HG02759 (cell line): ENCODE measurements at regions not wholly inside any gene's neighbourhood (a gene's known extent, or its start where the extent isn't known, plus 50 kb on each side); places are given as distances from the start of the nearest gene placed in this dataset.
"Not testable (repeated sequence)": the region's sequence is repeated elsewhere in the genome, so short reads cannot be mapped to it uniquely, and the experiment has no call there.

ENCODE experiments used
- ATAC-seq: cut with Tn5 transposase; IDR thresholded peaks from one replicate; pipeline ENCODE4 v1.9.1; 2021; ENCODE audit warnings: mild to moderate bottlenecking, moderate library complexity; ENCODE audit not compliant: unreplicated experiment

DNA sequence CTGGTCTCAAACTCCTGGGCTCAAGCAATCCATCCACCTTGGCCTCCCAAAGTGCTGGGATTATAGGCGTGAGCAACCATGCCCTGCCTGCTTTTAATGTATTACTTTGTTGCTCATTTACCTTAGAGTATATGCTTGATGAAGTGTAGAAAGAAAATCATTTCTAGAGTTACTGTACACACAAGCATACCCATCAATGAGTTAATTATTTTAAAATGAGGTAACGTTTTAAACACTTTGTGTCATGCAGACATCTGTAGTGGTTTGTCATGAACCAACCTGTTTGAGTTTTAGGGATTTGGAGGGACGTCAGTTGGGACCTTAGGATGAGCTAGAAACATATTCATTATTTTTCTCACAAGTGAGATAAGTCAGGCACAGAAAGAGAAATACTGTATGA is 332.4 kb upstream of the IGF1R start:
- ATAC-seq: no peak

GRCh38 chr15:98321896-98322295 is 326.4 kb upstream of the IGF1R start:
- ATAC-seq: no peak

DNA sequence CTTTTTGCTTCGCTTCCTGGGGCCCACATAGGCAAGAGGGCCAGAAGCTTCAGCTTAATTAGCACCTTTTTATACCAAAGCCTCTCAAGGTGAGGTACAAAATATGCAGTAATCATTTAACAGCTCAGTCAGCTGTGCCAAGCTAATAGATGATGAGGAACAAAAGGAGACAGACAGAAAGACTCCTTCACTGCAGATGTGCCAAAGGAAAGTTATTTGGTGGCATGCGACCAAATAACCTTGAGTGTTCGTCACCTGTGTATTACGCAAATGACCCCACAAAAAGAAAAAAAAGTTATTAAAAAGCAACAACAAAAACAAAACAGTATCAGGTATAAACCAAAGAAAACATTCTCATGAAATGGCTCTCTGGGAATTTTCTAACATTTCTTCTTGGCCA is 325.8 kb upstream of the IGF1R start:
- ATAC-seq: no peak

GRCh38 chr15:98324341-98324970 is 323.9 kb upstream of the IGF1R start:
- ATAC-seq: no peak

DNA sequence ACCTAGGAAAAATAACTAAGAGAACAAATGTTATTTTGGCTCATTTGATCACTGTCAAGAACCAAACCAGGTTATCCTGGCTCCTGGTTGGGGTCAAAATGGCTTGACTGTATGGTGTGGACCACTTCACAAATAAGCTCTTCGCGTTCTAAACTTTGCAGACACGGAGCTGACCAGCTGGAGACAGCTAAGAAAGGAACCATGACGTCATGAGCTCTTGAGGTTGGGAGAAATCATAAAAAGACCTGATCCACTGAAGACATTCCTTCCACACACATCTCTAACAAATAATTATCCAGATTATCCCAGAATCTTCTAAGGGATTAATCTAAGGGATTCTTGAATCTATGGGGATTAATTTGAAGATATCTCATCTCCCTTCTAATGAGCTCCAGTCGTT is 321.5 kb upstream of the IGF1R start:
- no peak for ATAC-seq

- no peak for ATAC-seq
Measured at GRCh38 chr15:98330258-98330657, 318.1 kb upstream of the IGF1R start.

DNA sequence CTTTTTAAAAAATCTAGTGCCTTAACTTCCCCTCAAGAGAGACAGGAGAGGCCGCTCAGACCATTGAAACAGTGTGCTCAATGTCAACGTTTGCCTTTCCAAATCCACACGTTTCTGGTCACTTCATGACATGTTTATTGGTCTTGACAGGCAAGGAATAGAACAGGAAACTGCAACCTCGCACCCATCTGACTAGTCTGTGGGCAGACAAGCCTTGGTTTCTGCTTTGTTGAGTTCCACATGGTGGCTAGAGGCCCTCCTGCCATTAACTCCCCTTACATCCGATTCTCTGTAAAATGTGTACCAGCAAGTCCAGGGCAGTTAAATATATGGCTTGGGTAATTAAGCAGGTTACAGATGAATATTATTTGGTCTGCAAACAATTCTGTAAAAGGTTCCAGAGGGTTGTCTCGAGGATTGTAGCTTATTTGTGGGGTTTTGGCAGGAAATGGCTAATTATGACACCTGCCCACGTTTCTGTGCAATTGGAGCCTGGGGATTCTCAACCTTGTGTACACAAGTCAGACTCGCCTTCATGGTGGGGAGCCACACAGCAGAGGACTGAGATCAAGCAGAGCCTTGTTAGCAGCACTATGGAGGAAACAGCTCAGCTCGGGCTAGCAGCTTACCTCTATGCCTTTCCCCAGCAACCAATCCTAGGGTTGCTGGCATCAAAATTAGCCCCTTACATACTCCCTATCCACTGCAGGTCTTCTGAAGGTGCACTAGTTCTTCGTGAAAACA is 317.5 kb upstream of the IGF1R start:
- no peak for ATAC-seq

DNA sequence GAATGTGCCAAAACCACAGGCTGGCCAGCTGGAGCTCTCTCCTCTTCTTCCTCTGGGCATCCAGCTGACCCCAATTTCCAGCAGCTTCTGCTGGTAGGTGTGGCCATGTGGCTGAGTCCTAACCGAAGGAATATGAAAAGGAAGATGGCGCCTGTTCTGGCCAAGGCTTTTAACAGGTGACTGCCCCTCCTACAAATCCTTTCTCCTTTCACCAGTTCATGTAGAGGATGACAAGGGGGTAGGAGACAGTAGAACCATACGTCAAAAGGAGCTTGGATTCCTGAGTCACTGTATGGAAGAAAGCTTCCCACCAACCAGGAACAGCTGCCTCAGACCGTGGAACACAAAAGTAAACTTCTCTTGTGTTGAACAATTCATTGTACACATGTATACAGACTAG is 316.7 kb upstream of the IGF1R start:
- ATAC-seq: no peak

GRCh38 chr15:98333251-98333650 is 315.1 kb upstream of the IGF1R start:
- ATAC-seq: no peak

DNA sequence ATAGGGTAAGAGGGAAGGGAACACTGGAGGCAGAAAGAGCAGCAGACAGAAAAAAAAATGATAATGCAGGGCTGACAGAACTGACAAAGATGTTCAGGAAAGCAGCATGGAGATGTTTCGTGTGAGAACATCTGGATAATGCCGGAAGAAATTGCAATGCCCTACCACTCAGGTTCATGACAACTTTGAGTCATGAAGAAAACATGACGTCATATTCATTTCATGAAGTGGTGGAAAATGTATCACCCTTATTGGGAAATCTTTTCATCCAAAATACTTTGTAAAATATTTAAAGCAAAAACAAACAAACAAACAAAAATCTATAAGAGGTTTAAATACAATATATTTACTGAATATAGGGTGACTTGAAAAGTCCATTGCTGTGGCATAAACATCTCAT is 305.4 kb upstream of the IGF1R start:
- no peak for ATAC-seq

DNA sequence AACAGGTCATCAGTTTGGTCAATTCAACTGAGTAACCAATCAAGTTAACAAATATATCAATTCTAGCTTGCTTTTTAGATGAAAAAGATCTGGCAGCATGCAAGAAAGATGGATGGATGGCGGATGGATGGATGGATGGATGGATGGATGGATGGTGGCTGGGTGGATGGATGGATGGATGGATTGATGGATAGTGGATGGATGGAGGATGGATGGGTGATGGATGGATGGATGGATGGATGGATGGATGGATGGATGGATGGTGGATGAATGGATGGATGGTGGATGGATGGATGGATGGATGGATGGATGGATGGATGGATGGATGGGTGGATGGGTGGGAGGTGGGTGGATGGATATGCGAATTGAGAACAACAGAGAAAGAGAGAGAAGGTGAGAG is 303.7 kb upstream of the IGF1R start:
- no peak for ATAC-seq

GRCh38 chr15:98347001-98347400 is 301.3 kb upstream of the IGF1R start:
- no peak for ATAC-seq

- ATAC-seq: no peak
Measured at GRCh38 chr15:98347866-98348265, 300.5 kb upstream of the IGF1R start.

GRCh38 chr15:98350276-98350675 is 298.1 kb upstream of the IGF1R start:
- ATAC-seq: no peak

GRCh38 chr15:98358274-98358673 is 290.1 kb upstream of the IGF1R start:
- not testable (repeated sequence) for ATAC-seq

- ATAC-seq: no peak
Measured at GRCh38 chr15:98358971-98359370, 289.4 kb upstream of the IGF1R start.

DNA sequence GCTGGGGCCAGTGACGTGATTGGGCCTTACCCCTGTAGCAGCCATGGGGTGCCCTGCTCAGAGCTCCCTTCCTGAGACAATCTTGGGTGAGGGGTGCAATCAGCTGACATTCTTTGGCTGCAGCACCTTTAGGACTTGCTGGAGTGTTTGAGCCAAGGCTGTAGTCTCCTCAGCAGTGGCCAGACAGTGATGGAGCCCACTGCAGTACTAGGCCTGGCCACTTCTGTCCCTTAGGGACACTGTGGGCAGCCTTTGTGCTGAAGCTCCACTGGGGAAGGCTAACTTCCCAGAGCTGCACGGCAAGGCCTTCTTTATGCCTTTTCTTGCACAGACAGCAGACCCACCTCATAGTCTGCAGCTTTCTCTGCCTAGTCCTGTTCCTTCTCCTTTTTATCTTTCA is 284.9 kb upstream of the IGF1R start:
- ATAC-seq: no peak

- ATAC-seq: no peak
Measured at GRCh38 chr15:98363955-98364354, 284.4 kb upstream of the IGF1R start.

- ATAC-seq: no peak
Measured at GRCh38 chr15:98369081-98369716, 279.1 kb upstream of the IGF1R start.

- ATAC-seq: no peak
Measured at GRCh38 chr15:98375513-98376340, 272.6 kb upstream of the IGF1R start.

DNA sequence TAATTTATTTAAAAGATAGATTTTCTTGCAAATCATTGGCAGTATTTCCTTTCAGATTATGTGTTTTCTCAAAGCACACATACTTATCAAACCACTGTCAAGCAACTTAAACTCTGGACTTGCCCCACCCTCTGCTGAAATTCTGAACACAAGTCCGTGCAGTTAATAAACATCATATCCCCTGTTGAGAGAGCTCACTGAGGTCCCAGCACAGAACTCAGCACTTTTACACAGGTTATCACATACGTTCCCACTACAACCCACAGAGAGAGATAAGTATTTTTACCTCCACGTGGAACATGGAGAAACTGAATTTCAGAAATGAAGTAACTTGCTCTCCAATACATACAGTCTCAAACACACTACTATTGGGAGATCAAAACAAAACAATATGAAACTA is 267.6 kb upstream of the IGF1R start:
- ATAC-seq: no peak
